Daoy (cell line): ENCODE measurements at regions not wholly inside any gene's neighbourhood (a gene's known extent, or its start where the extent isn't known, plus 50 kb on each side); places are given as distances from the start of the nearest gene placed in this dataset.
A peak's percentile ranks its signal among the peaks of the same experiment; 100 is the strongest.

Experiments used
- DNase-seq: peaks from one replicate; pipeline ENCODE4 v3.0.0-alpha.2; 2015; ENCODE audit warnings: low read depth

GRCh38 chr11:134745456-134745855, 333.4 kb upstream of the B3GAT1 start:
- no peak for DNase-seq

DNA sequence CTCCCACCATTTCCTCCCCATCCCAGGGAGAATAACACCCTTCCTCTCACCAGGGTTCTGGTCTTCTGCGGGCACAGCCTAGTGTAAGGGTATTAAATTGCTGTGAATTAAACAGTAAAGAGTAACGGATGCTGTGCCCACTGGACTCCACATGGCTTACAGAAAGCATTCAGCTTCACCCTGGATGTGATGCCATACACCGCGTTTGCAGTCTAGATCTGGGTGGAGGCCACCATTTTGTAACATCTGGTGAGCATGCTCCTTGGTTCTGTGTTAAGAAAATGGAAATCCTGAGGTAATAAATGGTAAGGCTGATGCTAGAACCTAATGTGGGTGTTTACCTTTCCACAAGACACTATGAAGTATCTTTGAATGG, 331.8 kb upstream of the B3GAT1 start:
- no peak for DNase-seq

DNA sequence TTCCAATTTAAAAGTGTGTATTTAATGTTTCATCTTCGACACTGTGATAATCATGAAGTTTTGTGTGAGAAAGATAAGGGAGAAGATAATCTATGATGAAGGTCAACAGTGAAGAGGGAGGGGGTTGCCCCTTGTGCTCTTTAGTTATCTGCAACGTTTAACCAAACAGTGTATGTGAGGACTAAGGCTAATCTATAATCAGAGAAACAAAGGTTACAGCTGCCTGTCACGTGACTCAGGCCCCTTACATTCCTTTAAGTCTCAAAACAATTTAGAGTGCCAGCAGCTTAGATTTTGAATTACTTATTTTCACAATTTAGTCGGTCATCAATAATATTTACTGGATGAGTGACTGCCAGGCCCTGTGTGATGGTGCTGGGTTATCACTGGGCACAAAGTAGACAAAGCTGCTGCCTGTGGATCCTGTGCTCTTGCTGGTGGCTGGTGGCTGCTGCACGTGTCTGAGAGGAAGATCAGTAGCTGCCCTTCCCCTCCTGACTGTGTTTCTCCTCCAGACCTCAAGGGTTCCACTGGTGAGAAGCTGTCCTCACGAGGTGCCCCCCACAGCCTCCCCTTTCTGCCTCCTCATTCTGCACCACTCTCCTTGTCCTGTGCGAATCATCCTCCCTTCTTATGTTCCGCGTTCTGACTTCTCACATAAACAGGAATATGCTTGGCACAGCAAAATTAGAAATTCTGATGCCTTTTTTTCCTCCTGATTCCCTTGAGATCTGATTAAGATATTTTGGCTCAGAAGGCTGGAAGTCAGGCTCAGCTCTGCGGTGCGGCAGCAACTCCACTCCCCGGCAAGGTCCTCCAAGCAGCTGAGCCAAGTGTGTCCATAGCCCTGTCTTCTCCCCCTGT, 331.1 kb upstream of the B3GAT1 start:
- DNase-seq, result no peak

- DNase-seq, result peak; percentile 79
Observed at GRCh38 chr11:134742224-134742612, 330.2 kb upstream of the B3GAT1 start.

DNA sequence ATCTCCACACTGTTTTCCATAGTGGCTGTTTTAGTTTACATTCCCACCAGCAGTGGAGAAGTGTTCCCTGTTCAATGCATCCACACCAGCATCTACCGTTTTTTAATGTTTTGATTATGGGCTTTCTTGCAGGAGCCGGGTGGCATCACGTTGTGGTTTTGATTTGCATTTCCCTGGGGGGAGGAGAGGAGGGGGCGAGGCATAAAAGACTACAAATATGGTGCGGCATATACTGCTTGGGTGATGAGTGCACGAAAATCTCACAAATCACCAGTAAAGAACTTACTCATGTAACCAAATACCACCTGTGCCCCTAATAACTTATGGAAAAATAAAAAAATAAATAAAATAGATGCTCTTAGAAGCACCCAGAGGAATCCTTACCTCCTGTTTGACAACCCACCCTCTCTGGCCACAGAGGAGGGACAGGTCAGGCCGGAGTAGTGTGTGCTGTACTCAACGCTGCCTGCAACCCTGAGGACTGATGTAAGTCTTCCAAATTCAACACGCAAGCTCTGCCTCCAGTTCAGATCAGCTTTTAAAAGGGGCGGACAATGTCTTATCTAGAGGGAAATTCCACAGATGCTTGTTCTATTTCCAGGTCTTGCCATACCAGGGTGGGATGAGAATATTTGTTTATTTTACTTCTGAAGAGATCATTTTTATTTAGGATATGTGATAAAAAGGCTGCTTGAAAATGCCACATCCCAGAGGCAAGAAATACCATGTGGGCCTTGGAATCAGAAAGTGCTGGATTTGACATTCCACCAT, 329.6 kb upstream of the B3GAT1 start:
- DNase-seq, result peak; percentile 61

GRCh38 chr11:134740590-134741261, 328.7 kb upstream of the B3GAT1 start:
- DNase-seq, result no peak

DNA sequence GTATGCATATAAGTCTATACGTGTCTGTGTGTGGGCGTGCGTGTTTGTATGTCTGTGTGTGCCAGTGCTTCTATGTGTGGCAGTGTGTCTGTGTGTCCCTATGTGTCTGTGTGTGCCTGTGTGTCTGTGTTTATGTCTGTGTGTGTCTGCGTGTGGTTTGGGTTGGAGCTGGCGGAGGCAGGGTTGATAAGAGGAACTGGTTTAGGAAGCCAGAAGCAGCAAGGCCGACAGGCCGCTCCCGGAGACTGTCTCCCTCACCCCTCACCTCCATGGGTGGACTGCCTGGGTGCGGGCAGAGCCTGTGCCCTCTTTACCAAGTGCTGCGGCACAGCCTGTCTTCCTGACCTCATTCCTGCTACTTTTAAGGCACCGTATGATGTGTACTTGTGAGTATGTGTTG, 327.1 kb upstream of the B3GAT1 start:
- DNase-seq, result no peak

DNA sequence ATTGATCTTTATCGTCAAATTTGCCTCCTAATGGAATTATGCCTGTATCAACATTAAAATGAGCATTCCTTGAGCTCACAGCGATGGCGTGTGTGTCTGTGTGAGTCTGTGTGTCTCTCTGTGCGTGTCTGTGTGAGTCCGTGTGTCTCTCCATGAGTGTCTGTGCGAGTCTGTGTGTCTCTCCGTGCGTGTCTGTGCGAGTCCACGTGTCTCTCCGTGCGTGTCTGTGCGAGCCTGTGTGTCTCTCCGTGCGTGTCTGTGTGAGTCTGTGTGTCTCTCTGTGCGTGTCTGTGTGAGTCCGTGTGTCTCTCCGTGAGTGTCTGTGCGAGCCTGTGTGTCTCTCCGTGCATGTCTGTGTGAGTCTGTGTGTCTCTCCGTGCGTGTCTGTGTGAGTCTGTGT, 326.5 kb upstream of the B3GAT1 start:
- no peak for DNase-seq

DNA sequence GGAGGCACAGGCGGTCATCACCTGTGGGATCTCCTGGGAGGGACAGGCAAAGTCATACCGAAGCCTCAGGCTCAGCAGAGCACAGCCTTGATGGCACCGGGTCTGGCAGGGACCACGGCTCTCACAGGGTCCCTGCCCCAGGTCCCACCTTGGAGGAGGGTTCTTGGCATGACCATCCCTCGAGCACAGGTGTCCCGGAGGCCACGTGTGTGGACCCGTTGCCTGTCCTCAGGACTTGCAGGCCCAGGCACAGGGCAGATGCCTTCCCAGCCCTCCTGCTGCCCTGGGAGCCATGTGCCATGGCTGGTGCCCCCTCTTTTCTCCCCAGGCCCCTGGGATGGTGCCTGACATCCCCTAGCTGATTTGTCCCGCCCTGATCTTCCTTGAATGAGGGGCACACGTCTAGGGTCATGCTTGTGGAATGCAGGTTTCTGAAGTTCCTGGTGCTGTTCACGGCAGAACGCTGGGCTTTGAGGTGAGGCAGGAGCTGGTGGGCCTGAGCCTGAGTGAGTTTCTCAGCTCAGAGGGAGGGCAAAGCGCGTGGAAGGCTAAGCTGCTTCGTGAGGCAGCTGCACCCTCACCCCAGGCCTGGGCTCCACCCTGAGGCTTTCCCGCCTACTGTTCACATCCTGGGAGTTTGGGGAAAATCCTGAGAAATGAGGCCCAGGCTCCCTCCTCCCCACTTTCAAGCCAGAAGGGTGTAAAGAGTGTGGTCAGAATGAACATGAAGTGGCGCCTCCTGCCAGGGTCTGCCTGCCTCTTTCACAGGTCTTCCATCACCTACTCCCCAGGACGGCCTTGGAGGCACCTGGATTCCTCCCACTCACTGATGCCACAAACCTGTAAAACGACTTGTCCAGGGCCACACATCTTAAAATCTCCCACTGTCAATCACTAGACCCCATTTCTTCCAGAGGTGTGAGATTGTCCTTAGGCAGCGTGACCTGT, 325.8 kb upstream of the B3GAT1 start:
- DNase-seq, result no peak

DNA sequence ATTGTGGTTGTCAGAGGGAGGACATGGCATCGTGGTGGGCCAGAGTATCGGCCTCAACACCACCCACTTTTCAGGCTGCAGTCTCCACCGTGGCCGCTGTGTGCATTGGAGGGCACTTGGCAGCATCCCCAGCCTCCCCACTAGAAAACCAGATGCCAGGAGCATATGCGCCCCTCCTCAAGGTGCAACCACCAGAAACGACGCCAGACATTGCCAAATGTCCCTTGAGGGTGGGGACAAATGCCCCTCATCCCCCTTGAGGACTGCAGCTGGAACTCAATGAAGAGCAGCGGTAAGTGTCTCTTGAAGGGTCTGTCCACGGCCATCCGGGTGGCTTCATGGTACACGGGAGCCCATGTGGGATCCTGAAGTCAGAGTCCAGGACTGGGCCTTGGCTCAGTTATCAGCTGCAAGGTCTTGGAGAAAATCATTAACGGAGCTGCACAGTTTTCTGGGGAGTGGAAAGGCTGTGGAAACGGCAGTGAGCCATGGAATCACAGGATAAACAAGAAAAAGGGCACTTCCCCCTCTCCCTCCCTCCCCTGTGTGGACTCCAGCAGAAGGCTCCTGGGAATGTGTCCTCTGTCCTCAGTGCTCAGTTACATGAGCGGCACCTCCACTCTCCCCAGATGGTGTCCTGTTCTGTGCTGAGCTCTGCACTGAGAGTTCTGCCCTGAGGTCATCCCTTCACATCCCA, 324.4 kb upstream of the B3GAT1 start:
- DNase-seq, result no peak

- DNase-seq, result peak; percentile 19
Observed at GRCh38 chr11:134734894-134735293, 322.9 kb upstream of the B3GAT1 start.

DNA sequence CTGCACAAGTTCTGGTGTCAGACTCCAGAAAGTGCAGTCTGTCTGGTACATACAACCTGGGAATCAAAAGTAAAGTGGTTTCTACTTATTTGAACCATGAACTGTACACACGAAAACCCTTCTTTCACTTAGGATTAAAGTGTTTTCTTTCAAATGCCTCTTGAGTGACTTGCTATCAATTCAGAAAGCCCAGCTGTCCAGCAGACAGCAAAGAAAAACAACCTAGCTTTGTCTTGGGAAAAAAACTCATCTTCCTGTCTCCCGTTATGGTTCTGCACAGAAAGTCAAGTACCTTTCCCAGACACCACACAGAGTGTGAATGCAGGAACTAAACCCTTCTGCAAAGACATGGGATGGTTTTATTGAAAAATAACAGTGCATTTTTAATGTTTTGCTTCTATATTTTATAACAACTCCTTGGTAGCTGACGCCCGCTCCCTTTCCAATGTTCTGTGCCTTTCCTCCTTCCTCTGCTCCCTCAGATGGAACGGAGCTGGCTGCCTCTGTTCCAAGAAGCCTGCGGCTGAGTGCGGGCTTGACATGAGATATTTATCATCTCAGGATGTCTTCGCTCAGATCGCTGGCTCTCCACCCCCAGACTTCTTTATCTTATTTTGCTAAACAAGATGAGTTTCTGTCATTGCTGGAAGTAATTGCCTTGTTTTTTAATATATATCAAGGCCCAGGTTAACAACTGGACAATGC, 322.3 kb upstream of the B3GAT1 start:
- DNase-seq, result peak; percentile 20

GRCh38 chr11:134733646-134734045, 321.6 kb upstream of the B3GAT1 start:
- DNase-seq, result no peak

- no peak for DNase-seq
Observed at GRCh38 chr11:134731213-134731961, 319.3 kb upstream of the B3GAT1 start.

- DNase-seq, result no peak
Observed at GRCh38 chr11:134730561-134731212, 318.6 kb upstream of the B3GAT1 start.

DNA sequence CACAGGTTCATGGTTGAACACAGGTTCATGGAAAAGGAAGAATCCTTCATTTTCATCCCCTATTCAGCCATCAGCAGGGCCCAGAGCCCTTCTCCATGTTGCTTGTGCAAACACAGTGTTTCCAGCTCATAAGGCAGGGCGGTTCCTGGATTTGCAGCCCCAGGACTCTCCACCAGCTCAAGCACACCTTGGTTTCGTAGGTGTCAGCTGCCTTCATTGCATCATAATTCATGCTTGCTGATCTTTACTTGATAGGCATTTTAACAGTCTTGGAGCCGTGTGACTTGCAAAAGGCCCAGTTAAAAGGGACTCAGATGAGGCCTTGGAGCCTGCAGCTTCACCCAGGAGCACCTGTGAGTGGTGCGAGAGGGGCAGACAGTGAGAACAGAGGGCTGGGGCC, 318.1 kb upstream of the B3GAT1 start:
- DNase-seq, result no peak

DNA sequence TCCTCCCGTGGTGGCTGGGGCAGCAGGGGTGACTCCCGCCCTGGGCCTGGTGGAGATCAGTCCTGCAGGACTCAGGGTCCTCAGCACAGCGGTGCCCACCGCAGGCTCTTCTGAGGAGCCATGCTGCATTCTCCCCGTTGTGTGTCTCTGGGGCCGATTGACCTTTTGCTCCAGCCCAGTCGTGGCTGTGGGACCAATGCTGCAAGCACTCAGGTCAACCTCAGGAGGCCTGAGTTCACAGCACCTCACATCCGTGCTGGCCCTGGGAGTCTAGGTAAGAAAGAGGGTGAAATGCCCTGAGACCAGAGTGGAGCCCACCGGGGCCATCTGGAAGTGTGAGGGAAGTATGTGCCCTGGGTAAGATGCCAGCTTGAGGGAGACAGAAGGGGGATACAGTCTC, 316.1 kb upstream of the B3GAT1 start:
- DNase-seq, result no peak

- DNase-seq, result no peak
Observed at GRCh38 chr11:134727636-134728035, 315.6 kb upstream of the B3GAT1 start.

DNA sequence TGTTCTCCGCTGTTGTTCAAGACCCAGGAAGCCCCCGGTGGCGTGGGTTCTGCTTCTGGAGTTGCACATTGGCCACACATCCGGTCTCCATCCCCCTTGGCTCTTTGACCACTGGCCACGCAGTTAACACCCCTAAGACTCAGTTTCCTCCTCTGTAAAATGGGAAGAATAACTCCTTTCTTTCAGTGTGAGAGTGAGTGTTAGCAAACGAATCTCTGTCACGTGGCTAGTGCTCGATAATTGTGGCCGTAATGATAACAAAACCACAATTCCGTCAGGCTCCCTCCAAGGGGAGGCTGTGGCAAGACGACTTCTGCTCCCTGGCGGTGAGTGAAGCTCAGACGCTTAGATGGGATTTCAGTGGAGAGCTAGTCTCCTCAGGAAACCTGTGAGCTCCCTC, 315.2 kb upstream of the B3GAT1 start:
- peak; percentile 69 for DNase-seq
